RWPE2 (cell line): ENCODE measurements at regions not wholly inside any gene's neighbourhood (a gene's known extent, or its start where the extent isn't known, plus 50 kb on each side); places are given as distances from the start of the nearest gene placed in this dataset.

Experiments used
- ATAC-seq: fragments of 200-7000 bp; cut with Tn5 transposase; 3 replicates; pipeline ENCODE4 v1.9.1; 2021; ENCODE audit warnings: low read depth
- DNase-seq: peaks from one replicate; pipeline ENCODE4 v3.0.0-alpha.2; 2020; ENCODE audit warnings: low spot score
- H3K27ac ChIP-seq: fragments of 450-650 bp; 2 replicates; pipeline ENCODE4 v1.5.1; 2017; ENCODE audit warnings: mild to moderate bottlenecking; ENCODE audit not compliant: poor library complexity, severe bottlenecking
- H3K27me3 ChIP-seq: fragments of 250-450 bp; sonication (Bioruptor Pico); 2 replicates; pipeline ENCODE4 v1.5.1; 2021; ENCODE audit warnings: mild to moderate bottlenecking, moderate library complexity; ENCODE audit not compliant: insufficient read depth, poor library complexity, severe bottlenecking
- H3K36me3 ChIP-seq: fragments of 250-450 bp; sonication (Bioruptor Pico); 2 replicates; pipeline ENCODE4 v1.5.1; 2020; ENCODE audit warnings: low read depth, mild to moderate bottlenecking, moderate library complexity
- H3K4me1 ChIP-seq: fragments of 250-450 bp; sonication (Bioruptor Pico); 2 replicates; pipeline ENCODE4 v1.5.1; 2021; ENCODE audit warnings: mild to moderate bottlenecking, moderate library complexity; ENCODE audit not compliant: insufficient read depth, poor library complexity, severe bottlenecking
- H3K4me3 ChIP-seq: fragments of 250-450 bp; sonication (Bioruptor Pico); 2 replicates; pipeline ENCODE4 v1.5.1; 2021; ENCODE audit warnings: mild to moderate bottlenecking, moderate library complexity; ENCODE audit not compliant: severe bottlenecking
- H3K9me3 ChIP-seq: fragments of 250-450 bp; sonication (Bioruptor Pico); 2 replicates; pipeline ENCODE4 v1.5.1; 2021; ENCODE audit warnings: mild to moderate bottlenecking, moderate library complexity; ENCODE audit not compliant: severe bottlenecking
- TF ChIP-seq, protein P1 (sequence below): fragments of 450-650 bp; IDR thresholded peaks from one replicate; pipeline ENCODE4 v1.5.1; 2017; ENCODE audit warnings: mild to moderate bottlenecking, moderate library complexity; ENCODE audit not compliant: poor library complexity, severe bottlenecking

DNA sequence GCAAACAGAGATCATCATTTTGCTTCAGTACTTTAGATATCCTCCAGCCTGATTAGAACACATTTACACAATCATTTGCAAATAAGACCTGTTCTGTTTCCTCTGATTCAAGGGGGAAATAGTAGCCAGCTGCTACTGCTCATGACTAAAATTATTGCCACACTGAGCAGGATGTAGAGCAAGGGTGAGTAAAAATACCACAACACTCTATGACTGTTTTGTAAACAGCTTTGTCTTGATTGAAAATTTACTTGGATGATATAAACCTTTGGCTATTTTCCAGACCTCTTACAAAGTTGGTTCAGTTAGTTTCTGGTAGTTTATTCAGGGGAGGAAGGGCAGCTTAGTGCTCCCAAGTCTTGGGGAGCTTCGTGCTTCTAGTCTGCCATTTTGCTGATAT, 286.4 kb upstream of the CNTNAP5 start:
- Histone ChIP-seq H3K4me3 (no peak overlapping the region), H3K27ac (no peak overlapping the region), H3K36me3 (no peaks in the 10 kb centered on the region), H3K27me3 (no peaks in the 10 kb centered on the region), H3K4me1 (no peaks in the 10 kb centered on the region), H3K9me3 (no peaks in the 10 kb centered on the region)
- no peak for DNase-seq
- ATAC-seq: peak; percentile 86
- TF ChIP-seq, protein P1, sequence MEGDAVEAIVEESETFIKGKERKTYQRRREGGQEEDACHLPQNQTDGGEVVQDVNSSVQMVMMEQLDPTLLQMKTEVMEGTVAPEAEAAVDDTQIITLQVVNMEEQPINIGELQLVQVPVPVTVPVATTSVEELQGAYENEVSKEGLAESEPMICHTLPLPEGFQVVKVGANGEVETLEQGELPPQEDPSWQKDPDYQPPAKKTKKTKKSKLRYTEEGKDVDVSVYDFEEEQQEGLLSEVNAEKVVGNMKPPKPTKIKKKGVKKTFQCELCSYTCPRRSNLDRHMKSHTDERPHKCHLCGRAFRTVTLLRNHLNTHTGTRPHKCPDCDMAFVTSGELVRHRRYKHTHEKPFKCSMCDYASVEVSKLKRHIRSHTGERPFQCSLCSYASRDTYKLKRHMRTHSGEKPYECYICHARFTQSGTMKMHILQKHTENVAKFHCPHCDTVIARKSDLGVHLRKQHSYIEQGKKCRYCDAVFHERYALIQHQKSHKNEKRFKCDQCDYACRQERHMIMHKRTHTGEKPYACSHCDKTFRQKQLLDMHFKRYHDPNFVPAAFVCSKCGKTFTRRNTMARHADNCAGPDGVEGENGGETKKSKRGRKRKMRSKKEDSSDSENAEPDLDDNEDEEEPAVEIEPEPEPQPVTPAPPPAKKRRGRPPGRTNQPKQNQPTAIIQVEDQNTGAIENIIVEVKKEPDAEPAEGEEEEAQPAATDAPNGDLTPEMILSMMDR: no peak

DNA sequence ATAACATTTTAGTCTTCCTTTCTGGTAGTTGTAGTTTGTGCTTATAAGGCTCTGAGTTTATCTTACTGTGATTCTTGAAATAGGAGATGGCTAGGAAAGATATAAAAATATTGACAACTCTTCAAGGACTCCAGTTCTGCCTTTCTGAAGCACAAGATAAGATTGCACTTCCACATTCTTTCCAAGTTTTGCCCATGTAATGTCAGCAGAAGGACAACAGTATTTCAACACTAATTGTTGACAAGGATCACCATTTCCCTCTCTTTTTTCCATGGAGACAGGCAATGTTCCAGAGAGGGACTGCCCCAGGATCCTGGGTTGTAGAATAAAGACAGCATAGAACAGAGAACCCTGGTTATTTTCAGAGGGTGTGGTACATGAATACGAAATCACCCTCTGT, 279.1 kb upstream of the CNTNAP5 start:
- H3K27ac ChIP-seq: no peak overlapping the region
- H3K4me3 ChIP-seq: no peak overlapping the region
- peaks cover 3% of the 10 kb centered on the region for H3K27me3 ChIP-seq
- DNase-seq (no peak), ATAC-seq (no peak)
- no peaks in the 10 kb centered on the region for H3K36me3 ChIP-seq
- TF ChIP-seq, protein P1: no peak
- no peaks in the 10 kb centered on the region for H3K4me1 ChIP-seq
- no peaks in the 10 kb centered on the region for H3K9me3 ChIP-seq

DNA sequence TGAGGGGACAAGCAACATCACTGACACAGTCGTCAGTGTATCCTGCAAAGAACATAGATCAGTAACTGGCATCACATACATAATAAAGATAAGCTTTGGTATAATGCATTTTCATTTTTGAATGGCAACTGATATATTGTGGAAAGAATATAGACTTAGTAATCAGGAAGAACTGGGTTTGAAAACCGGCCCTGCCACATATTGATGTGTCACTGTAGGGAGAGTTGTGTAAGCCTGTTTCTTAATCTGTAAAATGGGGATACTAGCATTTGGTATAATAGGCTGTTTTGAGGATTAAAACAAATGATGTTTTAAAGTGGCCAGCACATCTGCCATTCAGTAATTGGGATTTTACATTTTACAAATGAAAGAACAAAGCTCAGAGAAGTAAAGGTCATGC, 277.8 kb upstream of the CNTNAP5 start:
- Histone ChIP-seq H3K4me1 (no peaks in the 10 kb centered on the region), H3K9me3 (no peaks in the 10 kb centered on the region), H3K36me3 (no peaks in the 10 kb centered on the region), H3K27ac (no peak overlapping the region), H3K4me3 (no peak overlapping the region), H3K27me3 (peaks cover 3% of the 10 kb centered on the region)
- TF ChIP-seq, protein P1: no peak
- ATAC-seq: no peak
- no peak for DNase-seq

DNA sequence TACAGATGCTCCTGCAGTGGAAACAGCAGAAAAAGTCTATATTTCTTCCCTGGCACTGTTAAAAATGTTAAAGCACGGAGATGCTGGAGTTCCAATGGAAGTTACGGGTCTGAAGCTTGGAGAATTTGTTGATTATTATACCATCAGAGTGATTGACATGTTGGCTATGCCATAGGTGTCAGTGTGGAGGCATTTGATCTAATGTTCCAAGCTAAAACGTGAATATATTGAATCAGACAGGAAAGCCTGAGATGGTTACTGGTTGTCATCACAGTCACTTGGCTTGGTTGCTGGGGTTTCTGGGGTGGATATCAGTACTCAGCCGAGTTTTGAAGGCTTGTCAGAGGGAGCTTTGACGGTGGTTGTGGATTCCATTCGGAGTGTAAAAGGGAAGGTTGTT, 262.9 kb upstream of the CNTNAP5 start:
- ATAC-seq (no peak), DNase-seq (no peak)
- Histone ChIP-seq H3K27ac (no peak overlapping the region), H3K9me3 (no peaks in the 10 kb centered on the region), H3K27me3 (no peaks in the 10 kb centered on the region), H3K4me3 (no peak overlapping the region), H3K4me1 (no peaks in the 10 kb centered on the region), H3K36me3 (no peaks in the 10 kb centered on the region)
- TF ChIP-seq, protein P1: no peak

DNA sequence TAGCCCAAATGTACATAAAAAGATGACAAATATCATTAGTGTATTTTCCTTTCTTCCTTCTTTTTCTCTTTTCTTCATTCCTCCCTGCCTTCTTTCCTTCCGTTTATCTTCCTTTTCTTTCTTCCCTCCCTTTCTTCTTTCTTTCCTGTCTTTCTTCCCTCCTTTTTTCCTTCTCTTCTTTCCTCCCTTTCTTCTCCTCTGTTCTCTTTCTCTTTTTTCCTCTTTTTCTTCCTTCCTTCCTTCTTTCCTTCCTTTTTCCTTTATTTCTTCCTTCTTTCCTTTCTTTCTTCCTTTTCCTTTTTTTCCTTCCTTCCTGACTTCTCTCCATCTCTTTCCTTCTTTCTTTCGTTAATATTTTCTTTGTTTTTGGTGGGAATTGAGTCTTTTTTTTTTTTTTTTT, 256.9 kb upstream of the CNTNAP5 start:
- Histone ChIP-seq H3K4me1 (no peaks in the 10 kb centered on the region), H3K36me3 (no peaks in the 10 kb centered on the region), H3K4me3 (no peak overlapping the region), H3K9me3 (no peaks in the 10 kb centered on the region), H3K27me3 (no peaks in the 10 kb centered on the region), H3K27ac (no peak overlapping the region)
- ATAC-seq (no peak), DNase-seq (no peak)
- TF ChIP-seq, protein P1: no peak
